SK-N-MC (cell line): ENCODE measurements at regions not wholly inside any gene's neighbourhood (a gene's known extent, or its start where the extent isn't known, plus 50 kb on each side); places are given as distances from the start of the nearest gene placed in this dataset.
"Not testable (repeated sequence)": the region's sequence is repeated elsewhere in the genome, so short reads cannot be mapped to it uniquely, and the experiment has no call there.

Source experiments
- DNase-seq: peaks from one replicate; pipeline ENCODE4 v3.0.0-alpha.2; 2011; ENCODE audit warnings: low read depth, low spot score
- H3K27ac ChIP-seq: fragments of 200-600 bp; sonication (generic); 2 replicates; pipeline ENCODE4 v1.5.1; 2016; ENCODE audit warnings: mixed run types
- H3K36me3 ChIP-seq: fragments of 200-600 bp; sonication (generic); 2 replicates; pipeline ENCODE4 v1.6.1; 2017; ENCODE audit warnings: antibody characterized with exemption, low read length, mixed read lengths; ENCODE audit not compliant: insufficient read depth
- H3K4me3 ChIP-seq: fragments of 200-600 bp; sonication (generic); 2 replicates; pipeline ENCODE4 v1.5.1; 2016
- H3K9ac ChIP-seq: fragments of 200-600 bp; sonication (generic); 2 replicates; pipeline ENCODE4 v1.8.0; 2017; ENCODE audit warnings: mixed run types, mixed read lengths; ENCODE audit not compliant: insufficient read length
- H3K9me3 ChIP-seq: fragments of 200-600 bp; sonication (generic); 2 replicates; pipeline ENCODE4 v1.6.1; 2017; ENCODE audit warnings: low read depth, mild to moderate bottlenecking, antibody characterized with exemption, low read length, moderate library complexity, mixed read lengths
- EZH2 ChIP-seq: fragments of 200-600 bp; sonication (generic); IDR thresholded peaks from one replicate; pipeline ENCODE4 v1.6.1; 2017; ENCODE audit warnings: antibody characterized with exemption
- FOXP2 ChIP-seq: optimal IDR thresholded peaks from 2 replicates; pipeline ENCODE3; 2011; ENCODE audit warnings: mild to moderate bottlenecking, moderate library complexity; ENCODE audit not compliant: insufficient read depth; ENCODE audit errors: extremely low read length, control extremely low read depth
- POLR2AphosphoS5 ChIP-seq: IDR thresholded peaks from 2 replicates; pipeline ENCODE4 v1.6.1; 2012; ENCODE audit warnings: mild to moderate bottlenecking, low read depth, low read length, borderline replicate concordance

DNA sequence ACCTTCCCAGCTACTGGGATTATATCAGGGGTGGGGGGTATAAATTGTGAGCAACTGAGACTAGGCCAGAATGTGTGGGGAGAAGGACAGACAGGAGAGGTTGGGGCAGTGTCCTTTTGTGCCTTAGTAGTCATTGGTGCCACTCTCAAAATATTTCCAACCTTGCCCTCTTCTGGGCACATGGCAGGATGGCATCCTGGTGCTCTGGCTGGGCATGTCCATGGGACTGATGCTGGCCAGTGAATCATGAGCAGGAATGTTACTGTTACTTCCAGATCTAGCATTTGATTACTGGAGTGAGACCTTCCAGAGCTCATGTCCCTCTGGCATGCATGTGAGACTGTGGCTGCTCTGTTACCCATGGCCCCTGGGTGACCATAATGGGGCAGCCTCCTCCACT is 151.2 kb downstream of the MATN1 start:
- Histone ChIP-seq H3K36me3 (no peaks in the 10 kb centered on the region), H3K9ac (no peak overlapping the region), H3K9me3 (no peaks in the 10 kb centered on the region), H3K4me3 (no peak overlapping the region), H3K27ac (no peak overlapping the region)
- no peak for TF ChIP-seq POLR2AphosphoS5
- no peak for TF ChIP-seq FOXP2
- TF ChIP-seq EZH2: no peak
- DNase-seq: no peak

DNA sequence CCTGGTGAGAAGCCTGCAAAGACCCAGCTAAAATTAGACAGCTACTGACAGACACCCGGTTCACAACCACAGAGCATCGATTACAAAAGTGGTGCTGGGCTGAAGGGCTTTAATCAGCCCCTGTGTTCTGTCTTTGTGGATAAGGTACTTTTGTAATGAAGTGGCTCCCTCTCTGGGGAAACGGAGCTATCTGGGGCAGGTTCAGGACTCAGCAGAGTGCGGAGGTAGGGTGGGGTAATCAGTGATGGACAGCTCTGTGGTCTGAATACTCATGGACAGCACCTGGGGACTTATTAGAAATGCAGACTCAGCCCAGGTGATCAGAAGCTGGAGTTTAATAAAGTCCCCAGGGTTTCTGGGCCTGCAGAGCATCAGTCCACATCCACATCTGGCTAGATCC is 152.0 kb downstream of the MATN1 start:
- Histone ChIP-seq H3K4me3 (no peak overlapping the region), H3K27ac (no peak overlapping the region), H3K9me3 (no peaks in the 10 kb centered on the region), H3K9ac (no peak overlapping the region), H3K36me3 (no peaks in the 10 kb centered on the region)
- no peak for DNase-seq
- TF ChIP-seq EZH2 (no peak), POLR2AphosphoS5 (no peak), FOXP2 (no peak)

GRCh38 chr1:30569384-30569783 is 154.0 kb downstream of the MATN1 start:
- no peaks in the 10 kb centered on the region for H3K36me3 ChIP-seq
- no peak for DNase-seq
- TF ChIP-seq FOXP2 (no peak), POLR2AphosphoS5 (no peak), EZH2 (no peak)
- H3K27ac ChIP-seq: no peak overlapping the region
- no peak overlapping the region for H3K9ac ChIP-seq
- no peak overlapping the region for H3K4me3 ChIP-seq
- no peaks in the 10 kb centered on the region for H3K9me3 ChIP-seq

DNA sequence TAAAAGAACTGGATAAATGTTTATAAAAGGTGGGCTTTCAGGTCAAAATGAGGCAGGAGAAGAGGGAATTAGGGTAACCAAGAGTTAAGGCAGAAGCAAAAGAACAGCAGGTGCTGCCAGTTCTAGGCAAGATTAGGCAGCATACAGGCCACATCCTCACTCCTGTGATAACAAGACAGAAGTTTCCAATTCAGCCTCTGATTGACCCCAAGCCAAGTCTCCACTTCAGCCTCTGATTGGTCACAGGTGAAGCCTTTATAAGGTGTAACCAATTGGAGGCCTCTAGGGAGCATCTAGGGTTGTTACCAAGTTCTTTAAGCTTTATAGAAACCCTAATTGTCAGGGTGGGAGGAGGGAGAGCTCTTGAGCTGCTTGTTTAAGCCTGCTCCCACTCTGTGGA is 160.8 kb downstream of the MATN1 start:
- no peak overlapping the region for H3K9ac ChIP-seq
- no peak for DNase-seq
- H3K9me3 ChIP-seq: no peaks in the 10 kb centered on the region
- H3K27ac ChIP-seq: no peak overlapping the region
- no peaks in the 10 kb centered on the region for H3K36me3 ChIP-seq
- no peak for TF ChIP-seq EZH2
- no peak overlapping the region for H3K4me3 ChIP-seq

GRCh38 chr1:30551603-30552002 is 171.8 kb downstream of the MATN1 start:
- no peak overlapping the region for H3K9ac ChIP-seq
- H3K4me3 ChIP-seq: no peak overlapping the region
- H3K27ac ChIP-seq: no peak overlapping the region
- TF ChIP-seq POLR2AphosphoS5 (no peak), FOXP2 (no peak), EZH2 (no peak)
- H3K9me3 ChIP-seq: no peaks in the 10 kb centered on the region
- DNase-seq: no peak
- H3K36me3 ChIP-seq: no peaks in the 10 kb centered on the region

- Histone ChIP-seq H3K9me3 (no peaks in the 10 kb centered on the region), H3K9ac (no peak overlapping the region), H3K27ac (no peak overlapping the region), H3K36me3 (no peaks in the 10 kb centered on the region), H3K4me3 (no peak overlapping the region)
- no peak for TF ChIP-seq EZH2
- TF ChIP-seq FOXP2: no peak
- TF ChIP-seq POLR2AphosphoS5: no peak
- DNase-seq: no peak
These were observed 172.8 kb downstream of the MATN1 start for GRCh38 chr1:30550365-30551220.

- not testable (repeated sequence) for H3K9me3 ChIP-seq, H3K9ac ChIP-seq, H3K4me3 ChIP-seq, DNase-seq, H3K27ac ChIP-seq, H3K36me3 ChIP-seq
These were observed 173.5 kb downstream of the MATN1 start for GRCh38 chr1:30549872-30550271.

DNA sequence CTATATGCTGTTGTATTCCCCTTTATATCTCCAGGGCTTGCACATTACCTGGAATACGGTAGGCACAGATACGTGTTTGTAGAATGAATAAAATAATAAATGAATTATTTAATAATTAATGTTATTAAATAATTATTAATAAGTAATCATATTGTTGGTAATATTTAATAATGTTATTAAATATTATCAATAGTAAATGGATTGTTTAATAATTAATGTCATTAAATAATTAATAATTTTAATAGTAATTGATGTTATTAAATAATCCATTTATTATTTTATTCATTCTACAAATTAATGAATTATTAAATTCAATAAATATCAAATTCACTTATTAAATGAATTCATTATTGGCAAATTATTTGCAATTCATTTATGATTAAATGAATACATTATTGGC is 175.1 kb downstream of the MATN1 start:
- H3K9me3 ChIP-seq: no peaks in the 10 kb centered on the region
- no peak overlapping the region for H3K27ac ChIP-seq
- no peak for DNase-seq
- H3K9ac ChIP-seq: no peak overlapping the region
- TF ChIP-seq POLR2AphosphoS5 (no peak), FOXP2 (no peak), EZH2 (no peak)
- no peak overlapping the region for H3K4me3 ChIP-seq
- no peaks in the 10 kb centered on the region for H3K36me3 ChIP-seq

DNA sequence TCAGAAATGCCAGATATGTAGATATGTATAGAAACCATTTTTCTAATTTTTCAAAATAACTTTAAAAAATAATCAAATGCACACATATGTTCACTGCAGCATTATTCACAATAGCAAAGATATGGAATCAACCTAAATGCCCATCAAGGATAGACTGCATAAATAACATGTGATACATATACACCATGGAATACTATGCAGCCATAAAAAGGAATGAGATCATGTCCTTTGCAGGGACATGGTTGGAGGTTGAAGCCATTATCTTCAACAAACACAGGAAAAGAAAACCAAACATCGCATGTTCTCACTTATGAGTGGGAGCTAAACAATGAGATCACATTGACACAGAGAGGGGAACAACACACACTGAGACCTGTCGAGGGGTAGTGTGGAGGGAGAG is 176.1 kb downstream of the MATN1 start:
- H3K4me3 ChIP-seq, H3K9me3 ChIP-seq, DNase-seq: not testable (repeated sequence)

More for the DNA sequence above, 176.1 kb downstream of the MATN1 start:
- not testable (repeated sequence) for H3K27ac ChIP-seq, H3K36me3 ChIP-seq, H3K9ac ChIP-seq
